ENCODE measurements at regions not wholly inside any gene's neighbourhood (a gene's known extent, or its start where the extent isn't known, plus 50 kb on each side); places are given as distances from the start of the nearest gene placed in this dataset.

DNA sequence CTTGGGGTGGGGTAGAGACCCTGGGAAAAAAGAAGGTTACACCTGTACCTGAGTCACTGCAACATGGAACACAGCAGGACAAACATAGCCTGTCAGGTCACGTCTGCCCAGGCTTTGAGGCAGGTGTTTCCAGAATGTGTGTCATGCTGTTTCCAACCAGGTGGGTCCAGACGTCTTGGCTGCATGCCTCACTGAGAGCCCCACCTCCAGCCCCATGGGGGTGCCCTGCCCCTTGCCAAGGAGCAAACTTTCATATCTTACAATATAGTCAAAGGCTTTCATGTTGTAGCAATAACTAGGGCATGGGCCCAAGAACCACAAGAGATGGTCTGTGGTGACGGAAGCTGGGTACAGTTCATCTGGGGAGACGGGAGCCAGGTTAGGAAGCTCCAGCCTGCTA, 499.7 kb downstream of the BCL11A start:
- H3K4me2 ChIP-seq (ENCODE audit: insufficient read depth in 1 of 2, low read depth in 2 of 2, low read length in 2 of 2) = no peak overlapping the region

More for the DNA sequence above, 499.7 kb downstream of the BCL11A start:
- no peak overlapping the region for H2AK5ac ChIP-seq (ENCODE audit: low read depth, low read length)
- H3K18ac ChIP-seq (ENCODE audit: extremely low read depth, low read length) = no peak overlapping the region; the same call in 1 of the 2 replicates
- H3K14ac ChIP-seq (ENCODE audit: insufficient read length) = no peak overlapping the region
- H4K91ac ChIP-seq (replicated peaks; ENCODE audit: insufficient read length, low read length) = no peak overlapping the region
- peaks cover 2 to 18% (median 10%) of the 10 kb centered on the region in 4 experiments; a peak in 5 of 7 replicates for H3K4me1 ChIP-seq (replicated peaks in 1 of 4; ENCODE audit: control insufficient read depth in 3 of 4, insufficient read depth in 4 of 4, low read length in 3 of 4)
- H3K4me3 ChIP-seq (ENCODE audit: extremely low read depth in 1 of 4, insufficient read depth in 2 of 4, low read depth in 3 of 4, low read length in 4 of 4) = no peak overlapping the region
- TF ChIP-seq, protein P1, sequence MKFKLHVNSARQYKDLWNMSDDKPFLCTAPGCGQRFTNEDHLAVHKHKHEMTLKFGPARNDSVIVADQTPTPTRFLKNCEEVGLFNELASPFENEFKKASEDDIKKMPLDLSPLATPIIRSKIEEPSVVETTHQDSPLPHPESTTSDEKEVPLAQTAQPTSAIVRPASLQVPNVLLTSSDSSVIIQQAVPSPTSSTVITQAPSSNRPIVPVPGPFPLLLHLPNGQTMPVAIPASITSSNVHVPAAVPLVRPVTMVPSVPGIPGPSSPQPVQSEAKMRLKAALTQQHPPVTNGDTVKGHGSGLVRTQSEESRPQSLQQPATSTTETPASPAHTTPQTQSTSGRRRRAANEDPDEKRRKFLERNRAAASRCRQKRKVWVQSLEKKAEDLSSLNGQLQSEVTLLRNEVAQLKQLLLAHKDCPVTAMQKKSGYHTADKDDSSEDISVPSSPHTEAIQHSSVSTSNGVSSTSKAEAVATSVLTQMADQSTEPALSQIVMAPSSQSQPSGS (IDR thresholded peaks at IDR 0.05; ENCODE audit: low read length) = no peak
- TF ChIP-seq SP2 (IDR thresholded peaks at IDR 0.05; ENCODE audit: low read length) (no peak), RAD21 (IDR thresholded peaks at IDR 0.05 in 1 of 2, conservative IDR thresholded peaks at IDR 0.05 in 1 of 2; ENCODE audit: low read depth in 2 of 2, low read length in 2 of 2) (no peak), PHF8 (conservative IDR thresholded peaks at IDR 0.05; ENCODE audit: low read depth, low read length) (no peak), CREB1 (IDR thresholded peaks at IDR 0.05) (no peak), CEBPB (IDR thresholded peaks at IDR 0.05; ENCODE audit: low read depth, low read length) (no peak), BRCA1 (IDR thresholded peaks at IDR 0.05; ENCODE audit: low read depth, low read length) (no peak)
- TF ChIP-seq, protein P2, sequence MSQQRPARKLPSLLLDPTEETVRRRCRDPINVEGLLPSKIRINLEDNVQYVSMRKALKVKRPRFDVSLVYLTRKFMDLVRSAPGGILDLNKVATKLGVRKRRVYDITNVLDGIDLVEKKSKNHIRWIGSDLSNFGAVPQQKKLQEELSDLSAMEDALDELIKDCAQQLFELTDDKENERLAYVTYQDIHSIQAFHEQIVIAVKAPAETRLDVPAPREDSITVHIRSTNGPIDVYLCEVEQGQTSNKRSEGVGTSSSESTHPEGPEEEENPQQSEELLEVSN (IDR thresholded peaks at IDR 0.05) = peak; percentile 29; the same call in 1 of the 2 replicates
- TF ChIP-seq, protein P3, sequence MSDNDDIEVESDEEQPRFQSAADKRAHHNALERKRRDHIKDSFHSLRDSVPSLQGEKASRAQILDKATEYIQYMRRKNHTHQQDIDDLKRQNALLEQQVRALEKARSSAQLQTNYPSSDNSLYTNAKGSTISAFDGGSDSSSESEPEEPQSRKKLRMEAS (IDR thresholded peaks at IDR 0.05) = 0 out of 2 replicates have a peak, but pooled peaks have one; percentile 25
- no peak overlapping the region for H2BK120ac ChIP-seq (replicated peaks; ENCODE audit: low read depth, low read length)
- H3K27me3 ChIP-seq (replicated peaks in 1 of 4; ENCODE audit: control insufficient read depth in 3 of 4, extremely low read depth in 1 of 4, insufficient read depth in 3 of 4, low read length in 3 of 4) = no peaks in the 10 kb centered on the region
- H4K5ac ChIP-seq (ENCODE audit: insufficient read length, low read depth, low read length) = no peak overlapping the region
- WGBS, 2 experiments (ENCODE audit: extremely low coverage in 1 of 2, insufficient coverage in 1 of 2, insufficient read length in 1 of 2, insufficient replicate concordance in 2 of 2, low coverage in 1 of 2, low lambda C conversion rate in 2 of 2, missing lambda C conversion rate in 1 of 2) = 81% methylated on average over 4 of the region's 4 CpGs; no CpG with 5 or more reads in 1 of the 2 experiments
- FAIRE-seq (no peak), DNase-seq (ENCODE audit: low read depth in 1 of 2, low spot score in 2 of 2) (no peak)
- no peak overlapping the region for H2BK20ac ChIP-seq (ENCODE audit: low read length)
- no peak overlapping the region for H3K23ac ChIP-seq (ENCODE audit: insufficient read length)
- no peak overlapping the region for H2AFZ ChIP-seq (ENCODE audit: low read length)
- H3K79me1 ChIP-seq (ENCODE audit: low read depth, low read length) = no peaks in the 10 kb centered on the region
- H2BK15ac ChIP-seq (ENCODE audit: low read length) = no peak overlapping the region
- H3K56ac ChIP-seq (replicated peaks; ENCODE audit: insufficient read length, low read depth, low read length) = no peak overlapping the region
- H3K9ac ChIP-seq (replicated peaks in 1 of 4; ENCODE audit: extremely low read depth in 1 of 4, low read depth in 3 of 4, low read length in 3 of 4) = no peak overlapping the region
- no peak overlapping the region for H2BK5ac ChIP-seq (ENCODE audit: low read depth, low read length)
- no peaks in the 10 kb centered on the region for H3K79me2 ChIP-seq (ENCODE audit: control insufficient read depth in 1 of 2, insufficient read depth in 2 of 2, low read length in 2 of 2)
- no peaks in the 10 kb centered on the region for H3K9me3 ChIP-seq (ENCODE audit: insufficient read depth in 2 of 2, low read depth in 1 of 2, low read length in 1 of 2)
- H3K23me2 ChIP-seq (ENCODE audit: low read depth, low read length) = no peaks in the 10 kb centered on the region
- no peaks in the 10 kb centered on the region for H4K20me1 ChIP-seq (replicated peaks in 1 of 2; ENCODE audit: control insufficient read depth in 1 of 2, insufficient read depth in 2 of 2, low read length in 2 of 2)
- H2BK12ac ChIP-seq (ENCODE audit: low read depth, low read length) = no peak overlapping the region
- POLR2A ChIA-PET (ENCODE audit: partially characterized antibody) = no interaction called here
- peak overlapping the region; percentile 5 for H3K4ac ChIP-seq (replicated peaks; ENCODE audit: insufficient read length, low read depth, low read length)
- H3K36me3 ChIP-seq (ENCODE audit: control insufficient read depth in 2 of 4, insufficient read depth in 4 of 4, low read length in 3 of 4) = no peaks in the 10 kb centered on the region
- no peak overlapping the region for H3K27ac ChIP-seq (ENCODE audit: low read depth, low read length)
- CTCF ChIA-PET (ENCODE audit: partially characterized antibody) = interaction anchor here (1.8 kb wide), 1 partner anchor 12 kb away, joined by 8 read pairs; no protein-coding TSS in a partner anchor
- no peak overlapping the region for H4K8ac ChIP-seq (ENCODE audit: extremely low read depth, insufficient read depth, low read length)
